GM19023 (cell line): ENCODE measurements at regions not wholly inside any gene's neighbourhood (a gene's known extent, or its start where the extent isn't known, plus 50 kb on each side); places are given as distances from the start of the nearest gene placed in this dataset.

Experiments
- ATAC-seq: cut with Tn5 transposase; IDR thresholded peaks from one replicate; pipeline ENCODE4 v1.9.1; 2021; ENCODE audit warnings: mild to moderate bottlenecking, moderate library complexity; ENCODE audit not compliant: unreplicated experiment

GRCh38 chr18:78168526-78168925 lies 811.1 kb upstream of the SALL3 start:
- no peak for ATAC-seq

- no peak for ATAC-seq
Observed at GRCh38 chr18:78169174-78169864, 810.3 kb upstream of the SALL3 start.

GRCh38 chr18:78171954-78172353 lies 807.7 kb upstream of the SALL3 start:
- no peak for ATAC-seq

GRCh38 chr18:78174737-78175136 lies 804.9 kb upstream of the SALL3 start:
- ATAC-seq: no peak

GRCh38 chr18:78178812-78179211 lies 800.8 kb upstream of the SALL3 start:
- no peak for ATAC-seq

GRCh38 chr18:78180741-78181140 lies 798.9 kb upstream of the SALL3 start:
- ATAC-seq: no peak

- ATAC-seq: no peak
Observed at GRCh38 chr18:78183815-78184214, 795.8 kb upstream of the SALL3 start.

- no peak for ATAC-seq
Observed at GRCh38 chr18:78191276-78191675, 788.3 kb upstream of the SALL3 start.

GRCh38 chr18:78192054-78192453 lies 787.6 kb upstream of the SALL3 start:
- ATAC-seq: no peak

GRCh38 chr18:78196280-78196679 lies 783.3 kb upstream of the SALL3 start:
- no peak for ATAC-seq

- ATAC-seq: no peak
Observed at GRCh38 chr18:78199002-78199401, 780.6 kb upstream of the SALL3 start.

- no peak for ATAC-seq
Observed at GRCh38 chr18:78199611-78200010, 780.0 kb upstream of the SALL3 start.

GRCh38 chr18:78207942-78208341 lies 771.7 kb upstream of the SALL3 start:
- ATAC-seq: no peak

GRCh38 chr18:78208461-78208860 lies 771.2 kb upstream of the SALL3 start:
- ATAC-seq: no peak

GRCh38 chr18:78213361-78213994 lies 766.1 kb upstream of the SALL3 start:
- ATAC-seq: no peak

- ATAC-seq: no peak
Observed at GRCh38 chr18:78221496-78221895, 758.1 kb upstream of the SALL3 start.

- no peak for ATAC-seq
Observed at GRCh38 chr18:78228974-78229373, 750.6 kb upstream of the SALL3 start.

- ATAC-seq: no peak
Observed at GRCh38 chr18:78230911-78231310, 748.7 kb upstream of the SALL3 start.

GRCh38 chr18:78232196-78232595 lies 747.4 kb upstream of the SALL3 start:
- ATAC-seq: no peak

GRCh38 chr18:78237864-78238263 lies 741.8 kb upstream of the SALL3 start:
- no peak for ATAC-seq

GRCh38 chr18:78238404-78239089 lies 741.1 kb upstream of the SALL3 start:
- ATAC-seq: no peak

GRCh38 chr18:78239090-78239457 lies 740.5 kb upstream of the SALL3 start:
- ATAC-seq: no peak
